Mesenchymal stem cell (in vitro differentiated cells and primary cell): ENCODE measurements at regions not wholly inside any gene's neighbourhood (a gene's known extent, or its start where the extent isn't known, plus 50 kb on each side); places are given as distances from the start of the nearest gene placed in this dataset.

Source experiments
- DNase-seq: peaks from one replicate; pipeline ENCODE4 v3.0.0-alpha.2; 2013
- H2AFZ ChIP-seq: one replicate; pipeline ENCODE4 v1.6.1; 2013; ENCODE audit warnings: low read depth, mild to moderate bottlenecking, control low read depth, inconsistent platforms, low read length, moderate library complexity
- H2AK5ac ChIP-seq: 2 replicates; pipeline ENCODE4 v1.6.1; 2013; ENCODE audit warnings: low read length, moderate library complexity, mild to moderate bottlenecking, inconsistent platforms; ENCODE audit not compliant: severe bottlenecking
- H2BK120ac ChIP-seq: one replicate; pipeline ENCODE4 v1.6.1; 2013; ENCODE audit warnings: low read depth, mild to moderate bottlenecking, inconsistent platforms, low read length, moderate library complexity
- H2BK12ac ChIP-seq, 2 experiments: one replicate each; pipeline ENCODE4 v1.6.1; 2013; ENCODE audit warnings: inconsistent platforms in 2 of 2, low read length in 2 of 2, mild to moderate bottlenecking in 2 of 2, moderate library complexity in 2 of 2, control low read depth in 1 of 2
- H2BK15ac ChIP-seq: one replicate; pipeline ENCODE4 v1.6.1; 2013; ENCODE audit warnings: mild to moderate bottlenecking, low read depth, inconsistent platforms; ENCODE audit not compliant: poor library complexity, severe bottlenecking
- H2BK5ac ChIP-seq: 2 replicates; pipeline ENCODE4 v1.6.1; 2013; ENCODE audit warnings: low read depth, mild to moderate bottlenecking, low read length, control low read depth, inconsistent platforms; ENCODE audit not compliant: poor library complexity, severe bottlenecking
- H3K14ac ChIP-seq, 2 experiments: one replicate each; pipeline ENCODE4 v1.6.1; 2013; ENCODE audit warnings: inconsistent platforms in 2 of 2, low read length in 2 of 2, control low read depth in 1 of 2, mild to moderate bottlenecking in 1 of 2, moderate library complexity in 1 of 2
- H3K18ac ChIP-seq, 2 experiments: one replicate each; pipeline ENCODE4 v1.6.1; 2013; ENCODE audit warnings: inconsistent platforms in 2 of 2, low read length in 2 of 2, control low read depth in 1 of 2, low read depth in 1 of 2, mild to moderate bottlenecking in 1 of 2
- H3K23ac ChIP-seq, 2 experiments: one replicate each; pipeline ENCODE4 v1.6.1; 2013; ENCODE audit warnings: inconsistent platforms in 2 of 2, low read length in 2 of 2, mild to moderate bottlenecking in 2 of 2, moderate library complexity in 2 of 2, control low read depth in 1 of 2
- H3K27ac ChIP-seq: 2 replicates; pipeline ENCODE4 v1.5.1; 2013; ENCODE audit warnings: mild to moderate bottlenecking, moderate library complexity, low read length, control low read depth, inconsistent platforms; ENCODE audit not compliant: poor library complexity, severe bottlenecking
- H3K27me3 ChIP-seq, 2 experiments: 2 replicates each; pipeline versions ENCODE4 v1.6.1 to v1.7.0; 2013; ENCODE audit warnings: low read length in 2 of 2, mild to moderate bottlenecking in 2 of 2, moderate library complexity in 2 of 2, control low read depth in 1 of 2, inconsistent platforms in 1 of 2; ENCODE audit not compliant: control insufficient read depth in 1 of 2, insufficient read depth in 1 of 2
- H3K36me3 ChIP-seq, 2 experiments: 2 replicates each; pipeline versions ENCODE4 v1.6.1 to v1.7.0; 2013; ENCODE audit warnings: low read length in 2 of 2, control low read depth in 1 of 2, inconsistent platforms in 1 of 2, low read depth in 1 of 2, mild to moderate bottlenecking in 1 of 2; ENCODE audit not compliant: insufficient read depth in 2 of 2, control insufficient read depth in 1 of 2
- H3K4ac ChIP-seq, 2 experiments: one replicate each; pipeline ENCODE4 v1.6.1; 2013; ENCODE audit warnings: inconsistent platforms in 2 of 2, low read length in 2 of 2, mild to moderate bottlenecking in 2 of 2, moderate library complexity in 2 of 2, control low read depth in 1 of 2, low read depth in 1 of 2
- H3K4me1 ChIP-seq: 2 replicates; pipeline ENCODE4 v1.6.1; 2013; ENCODE audit warnings: low read depth, low read length, control low read depth; ENCODE audit not compliant: control insufficient read depth, insufficient read depth
- H3K4me2 ChIP-seq: 2 replicates; pipeline ENCODE4 v1.6.1; 2013; ENCODE audit warnings: low read length, mild to moderate bottlenecking, inconsistent platforms; ENCODE audit not compliant: poor library complexity, severe bottlenecking
- H3K4me3 ChIP-seq, 2 experiments: 2 replicates each; pipeline versions ENCODE4 v1.5.1 to v1.7.0; 2013; ENCODE audit warnings: low read length in 2 of 2, mild to moderate bottlenecking in 2 of 2, control low read depth in 1 of 2, low read depth in 1 of 2; ENCODE audit not compliant: insufficient read depth in 1 of 2
- H3K79me1 ChIP-seq: replicated peaks from 2 replicates; pipeline ENCODE4 v1.6.1; 2013; ENCODE audit warnings: mild to moderate bottlenecking, control low read depth, low read length, inconsistent platforms; ENCODE audit not compliant: poor library complexity, severe bottlenecking
- H3K9ac ChIP-seq: 2 replicates; pipeline ENCODE4 v1.7.0; 2013; ENCODE audit warnings: mild to moderate bottlenecking, low read length, moderate library complexity
- H3K9me3 ChIP-seq: 2 replicates; pipeline ENCODE4 v1.7.0; 2013; ENCODE audit warnings: mild to moderate bottlenecking, low read length; ENCODE audit not compliant: control insufficient read depth
- H4K8ac ChIP-seq: one replicate; pipeline ENCODE4 v1.6.1; 2013; ENCODE audit warnings: inconsistent platforms, mild to moderate bottlenecking, low read length, moderate library complexity
- H4K91ac ChIP-seq: one replicate; pipeline ENCODE4 v1.6.1; 2013; ENCODE audit warnings: mild to moderate bottlenecking, low read length, inconsistent platforms
- WGBS: methylation state at CpG from one replicate; pipeline ENCODE4 v1.1.7; 2013; ENCODE audit warnings: mixed read lengths; 5-methylcytosine and 5-hydroxymethylcytosine counted together

- H3K36me3 ChIP-seq = no peaks in the 10 kb centered on the region
- no peaks in the 10 kb centered on the region for H3K9me3 ChIP-seq
- WGBS = no CpG with 5 or more reads among the region's 1 CpG
- no peaks in the 10 kb centered on the region for H3K4me1 ChIP-seq
- H3K18ac ChIP-seq = no peak overlapping the region
- no peaks in the 10 kb centered on the region for H3K79me1 ChIP-seq
- no peak overlapping the region for H2AK5ac ChIP-seq
- H3K27me3 ChIP-seq = no peaks in the 10 kb centered on the region
- no peak overlapping the region for H3K9ac ChIP-seq
- peak overlapping the region; percentile 19 for H2BK5ac ChIP-seq
- no peak overlapping the region for H2BK15ac ChIP-seq
- H4K8ac ChIP-seq = no peak overlapping the region
- H2AFZ ChIP-seq = no peak overlapping the region
- no peak overlapping the region for H3K4ac ChIP-seq
- no peak overlapping the region for H2BK120ac ChIP-seq
- no peak overlapping the region for H3K27ac ChIP-seq
- no peak overlapping the region for H3K4me2 ChIP-seq
- no peak overlapping the region for H4K91ac ChIP-seq
- H3K4me3 ChIP-seq = no peak overlapping the region
- no peak overlapping the region for H2BK12ac ChIP-seq
- no peak overlapping the region for H3K14ac ChIP-seq
- DNase-seq = no peak
- H3K23ac ChIP-seq = no peak overlapping the region
These were observed 643.4 kb upstream of the CDH2 start for GRCh38 chr18:28820353-28820752.

- Histone ChIP-seq H3K18ac (no peak overlapping the region), H3K9me3 (peaks cover 11% of the 10 kb centered on the region), H3K4me1 (no peaks in the 10 kb centered on the region), H2BK120ac (no peak overlapping the region), H3K23ac (no peak overlapping the region), H3K79me1 (no peaks in the 10 kb centered on the region), H4K8ac (no peak overlapping the region), H3K4me3 (no peak overlapping the region), H3K27ac (no peak overlapping the region), H3K4me2 (no peak overlapping the region), H2AK5ac (no peak overlapping the region), H3K27me3 (no peaks in the 10 kb centered on the region), H2BK5ac (no peak overlapping the region), H2BK15ac (no peak overlapping the region), H4K91ac (no peak overlapping the region), H3K14ac (no peak overlapping the region), H3K4ac (no peak overlapping the region), H3K9ac (no peak overlapping the region), H3K36me3 (no peaks in the 10 kb centered on the region), H2BK12ac (no peak overlapping the region), H2AFZ (no peak overlapping the region)
- no peak for DNase-seq
- WGBS = no CpG with 5 or more reads among the region's 2 CpGs
These were observed 639.2 kb upstream of the CDH2 start for GRCh38 chr18:28816155-28816554.

GRCh38 chr18:28814365-28814764, 637.4 kb upstream of the CDH2 start:
- H3K23ac ChIP-seq = no peak overlapping the region
- H2AK5ac ChIP-seq = no peak overlapping the region
- H2BK15ac ChIP-seq = no peak overlapping the region
- H3K4me3 ChIP-seq = no peak overlapping the region
- H3K9ac ChIP-seq = no peak overlapping the region
- H3K27me3 ChIP-seq = no peaks in the 10 kb centered on the region
- no peak overlapping the region for H3K14ac ChIP-seq
- no peak overlapping the region for H4K91ac ChIP-seq
- H3K36me3 ChIP-seq = no peaks in the 10 kb centered on the region
- H4K8ac ChIP-seq = no peak overlapping the region
- no peak overlapping the region for H2BK12ac ChIP-seq
- no peak overlapping the region for H3K18ac ChIP-seq
- no peak overlapping the region for H3K4me2 ChIP-seq
- H2BK120ac ChIP-seq = no peak overlapping the region
- DNase-seq = no peak
- no peak overlapping the region for H3K27ac ChIP-seq
- H3K4me1 ChIP-seq = no peaks in the 10 kb centered on the region
- no peaks in the 10 kb centered on the region for H3K79me1 ChIP-seq
- H3K4ac ChIP-seq = no peak overlapping the region
- H2AFZ ChIP-seq = no peak overlapping the region
- H2BK5ac ChIP-seq = no peak overlapping the region
- H3K9me3 ChIP-seq = peaks cover 16% of the 10 kb centered on the region

- Histone ChIP-seq H3K4ac (no peak overlapping the region), H3K9me3 (peaks cover 33% of the 10 kb centered on the region), H4K8ac (no peak overlapping the region), H2BK15ac (no peak overlapping the region), H4K91ac (no peak overlapping the region), H3K27me3 (no peaks in the 10 kb centered on the region), H2BK5ac (no peak overlapping the region), H3K14ac (no peak overlapping the region), H3K4me1 (no peaks in the 10 kb centered on the region), H3K9ac (no peak overlapping the region), H3K36me3 (no peaks in the 10 kb centered on the region), H3K27ac (no peak overlapping the region), H2AFZ (no peak overlapping the region), H3K23ac (no peak overlapping the region), H3K18ac (no peak overlapping the region), H2AK5ac (no peak overlapping the region), H2BK120ac (no peak overlapping the region), H3K4me3 (no peak overlapping the region), H3K4me2 (no peak overlapping the region), H2BK12ac (no peak overlapping the region), H3K79me1 (no peaks in the 10 kb centered on the region)
- no peak for DNase-seq
These were observed 631.4 kb upstream of the CDH2 start for GRCh38 chr18:28808373-28808772.
